ENCODE measurements at regions not wholly inside any gene's neighbourhood (a gene's known extent, or its start where the extent isn't known, plus 50 kb on each side); places are given as distances from the start of the nearest gene placed in this dataset.

DNA sequence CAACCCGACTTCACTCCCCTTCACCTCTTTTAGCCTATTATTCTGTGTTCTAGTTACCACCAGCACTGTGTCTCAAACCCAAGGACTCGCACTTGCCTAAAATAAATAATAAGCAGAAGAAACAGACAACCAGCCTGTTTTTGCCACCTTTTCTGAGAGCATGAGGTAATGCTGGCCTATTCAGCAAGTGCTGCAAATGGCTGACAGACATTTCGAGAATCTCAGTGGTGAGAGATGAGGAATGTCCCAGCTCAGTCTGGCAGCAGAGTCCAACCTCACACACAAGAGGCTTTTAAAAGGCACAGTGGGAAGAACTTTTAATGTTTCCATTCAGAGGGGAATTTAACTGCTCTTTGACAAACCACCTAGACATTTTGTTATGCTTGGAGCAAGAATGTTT is 143.3 kb upstream of the GMNC start:
- H3K9me3 ChIP-seq (ENCODE audit: control insufficient read depth in 2 of 2, low read length in 2 of 2) = no peaks in the 10 kb centered on the region
- ATAC-seq (ENCODE audit: low read depth in 2 of 2) = no peak
- peak overlapping the region in 1 of 4 donors; percentile 38 for H3K4me3 Mint-ChIP-seq
- no peaks in the 10 kb centered on the region for H3K36me3 Mint-ChIP-seq
- no peaks in the 10 kb centered on the region for H3K4me1 Mint-ChIP-seq
- no peaks in the 10 kb centered on the region for H3K4me1 ChIP-seq (ENCODE audit: control insufficient read depth, insufficient read depth, low read length, poor library complexity, severe bottlenecking)
- no peaks in the 10 kb centered on the region for H3K27me3 ChIP-seq (ENCODE audit: control insufficient read depth, insufficient read depth, low read length)
- H3K9me3 Mint-ChIP-seq = peaks cover 0 to 5% (median 1%) of the 10 kb centered on the region in 7 donors
- H3K27ac Mint-ChIP-seq = no peak overlapping the region
- no peak overlapping the region for H3K27ac ChIP-seq (ENCODE audit: insufficient read depth, low read length, poor library complexity, severe bottlenecking)
- H3K36me3 ChIP-seq (ENCODE audit: control insufficient read depth, insufficient read depth, low read length) = no peaks in the 10 kb centered on the region
- DNase-seq = no peak
- H3K4me3 ChIP-seq (ENCODE audit: low read depth, low read length) = no peak overlapping the region
- H3K27me3 Mint-ChIP-seq = no peaks in the 10 kb centered on the region

GRCh38 chr3:191003742-191004141 is 141.2 kb upstream of the GMNC start:
- no peaks in the 10 kb centered on the region for H3K27me3 Mint-ChIP-seq
- H3K4me1 Mint-ChIP-seq = no peaks in the 10 kb centered on the region
- H3K9me3 Mint-ChIP-seq = peaks cover 0 to 5% (median 0%) of the 10 kb centered on the region in 7 donors
- Histone ChIP-seq H3K36me3 (ENCODE audit: control insufficient read depth, insufficient read depth, low read length) (no peaks in the 10 kb centered on the region), H3K4me1 (ENCODE audit: control insufficient read depth, insufficient read depth, low read length, poor library complexity, severe bottlenecking) (no peaks in the 10 kb centered on the region), H3K27me3 (ENCODE audit: control insufficient read depth, insufficient read depth, low read length) (no peaks in the 10 kb centered on the region), H3K4me3 (ENCODE audit: low read depth, low read length) (no peak overlapping the region), H3K9me3 (ENCODE audit: control insufficient read depth in 2 of 2, low read length in 2 of 2) (no peaks in the 10 kb centered on the region), H3K27ac (ENCODE audit: insufficient read depth, low read length, poor library complexity, severe bottlenecking) (no peak overlapping the region)
- no peak overlapping the region for H3K4me3 Mint-ChIP-seq
- DNase-seq (no peak), ATAC-seq (ENCODE audit: low read depth in 2 of 2) (no peak)
- H3K36me3 Mint-ChIP-seq = no peaks in the 10 kb centered on the region
- no peak overlapping the region for H3K27ac Mint-ChIP-seq

DNA sequence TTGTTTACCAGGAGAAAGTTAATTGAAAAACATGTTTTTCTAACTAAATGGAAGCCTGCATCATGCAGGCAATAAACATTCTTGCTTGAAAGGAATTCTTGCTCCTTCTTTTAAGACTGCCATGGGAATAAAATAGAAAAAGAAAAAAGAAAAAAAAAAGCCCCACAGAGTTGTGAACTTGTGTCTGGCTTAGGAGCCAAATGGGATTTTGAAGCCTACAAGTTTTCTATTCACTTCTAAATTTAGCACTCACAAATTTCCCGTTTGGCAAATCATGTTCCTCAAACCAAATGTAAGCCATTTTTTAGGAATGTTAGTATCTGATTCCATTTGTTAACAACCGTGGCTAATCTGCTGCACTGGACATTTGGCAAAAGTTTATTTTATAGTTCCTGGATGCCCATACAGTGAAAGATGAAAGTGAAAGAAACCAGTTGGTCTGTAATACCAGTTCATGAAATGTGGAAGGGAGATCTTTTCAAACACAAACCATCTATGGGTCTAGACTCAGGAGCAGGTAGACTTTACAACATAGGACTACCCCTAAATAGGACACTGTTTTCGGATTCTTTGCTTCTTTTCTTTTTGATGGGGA is 133.8 kb upstream of the GMNC start:
- no peak for ATAC-seq (ENCODE audit: low read depth in 2 of 2)
- Mint-ChIP-seq H3K27me3 (no peaks in the 10 kb centered on the region), H3K27ac (no peak overlapping the region), H3K4me3 (no peak overlapping the region), H3K4me1 (no peaks in the 10 kb centered on the region), H3K9me3 (peaks cover 0 to 4% (median 0%) of the 10 kb centered on the region in 7 donors), H3K36me3 (no peaks in the 10 kb centered on the region)
- no peak overlapping the region for H3K4me3 ChIP-seq (ENCODE audit: low read depth, low read length)
- H3K27ac ChIP-seq (ENCODE audit: insufficient read depth, low read length, poor library complexity, severe bottlenecking) = no peak overlapping the region
- no peaks in the 10 kb centered on the region for H3K36me3 ChIP-seq (ENCODE audit: control insufficient read depth, insufficient read depth, low read length)
- H3K9me3 ChIP-seq (ENCODE audit: control insufficient read depth in 2 of 2, low read length in 2 of 2) = no peaks in the 10 kb centered on the region
- H3K27me3 ChIP-seq (ENCODE audit: control insufficient read depth, insufficient read depth, low read length) = no peaks in the 10 kb centered on the region
- no peak for DNase-seq
- H3K4me1 ChIP-seq (ENCODE audit: control insufficient read depth, insufficient read depth, low read length, poor library complexity, severe bottlenecking) = no peaks in the 10 kb centered on the region

GRCh38 chr3:190995156-190995555 is 132.7 kb upstream of the GMNC start:
- Mint-ChIP-seq H3K4me3 (no peak overlapping the region), H3K27me3 (no peaks in the 10 kb centered on the region), H3K9me3 (peaks cover 0 to 4% (median 3%) of the 10 kb centered on the region in 7 donors), H3K4me1 (no peaks in the 10 kb centered on the region), H3K27ac (no peak overlapping the region), H3K36me3 (no peaks in the 10 kb centered on the region)
- ATAC-seq (ENCODE audit: low read depth in 2 of 2) = no peak
- Histone ChIP-seq H3K27ac (ENCODE audit: insufficient read depth, low read length, poor library complexity, severe bottlenecking) (no peak overlapping the region), H3K36me3 (ENCODE audit: control insufficient read depth, insufficient read depth, low read length) (no peaks in the 10 kb centered on the region), H3K9me3 (ENCODE audit: control insufficient read depth in 2 of 2, low read length in 2 of 2) (no peaks in the 10 kb centered on the region), H3K4me3 (ENCODE audit: low read depth, low read length) (no peak overlapping the region), H3K4me1 (ENCODE audit: control insufficient read depth, insufficient read depth, low read length, poor library complexity, severe bottlenecking) (no peaks in the 10 kb centered on the region), H3K27me3 (ENCODE audit: control insufficient read depth, insufficient read depth, low read length) (no peaks in the 10 kb centered on the region)
- DNase-seq = no peak

GRCh38 chr3:190990898-190991297 is 128.4 kb upstream of the GMNC start:
- no peak overlapping the region for H3K27ac Mint-ChIP-seq
- no peaks in the 10 kb centered on the region for H3K4me1 Mint-ChIP-seq
- no peaks in the 10 kb centered on the region for H3K36me3 Mint-ChIP-seq
- H3K4me3 Mint-ChIP-seq = no peak overlapping the region
- DNase-seq (no peak), ATAC-seq (ENCODE audit: low read depth in 2 of 2) (no peak)
- peaks cover 0 to 9% of the 10 kb centered on the region in 2 experiments for H3K9me3 ChIP-seq (ENCODE audit: control insufficient read depth in 2 of 2, low read length in 2 of 2)
- H3K9me3 Mint-ChIP-seq = peaks cover 5 to 21% (median 13%) of the 10 kb centered on the region in 7 donors
- H3K4me3 ChIP-seq (ENCODE audit: low read depth, low read length) = no peak overlapping the region
- H3K27me3 Mint-ChIP-seq = no peaks in the 10 kb centered on the region
- H3K4me1 ChIP-seq (ENCODE audit: control insufficient read depth, insufficient read depth, low read length, poor library complexity, severe bottlenecking) = no peaks in the 10 kb centered on the region
- no peaks in the 10 kb centered on the region for H3K36me3 ChIP-seq (ENCODE audit: control insufficient read depth, insufficient read depth, low read length)
- no peak overlapping the region for H3K27ac ChIP-seq (ENCODE audit: insufficient read depth, low read length, poor library complexity, severe bottlenecking)
- no peaks in the 10 kb centered on the region for H3K27me3 ChIP-seq (ENCODE audit: control insufficient read depth, insufficient read depth, low read length)

- no peaks in the 10 kb centered on the region for H3K36me3 Mint-ChIP-seq
- no peak overlapping the region for H3K27ac Mint-ChIP-seq
These were observed 126.7 kb upstream of the GMNC start for GRCh38 chr3:190989218-190989617.

DNA sequence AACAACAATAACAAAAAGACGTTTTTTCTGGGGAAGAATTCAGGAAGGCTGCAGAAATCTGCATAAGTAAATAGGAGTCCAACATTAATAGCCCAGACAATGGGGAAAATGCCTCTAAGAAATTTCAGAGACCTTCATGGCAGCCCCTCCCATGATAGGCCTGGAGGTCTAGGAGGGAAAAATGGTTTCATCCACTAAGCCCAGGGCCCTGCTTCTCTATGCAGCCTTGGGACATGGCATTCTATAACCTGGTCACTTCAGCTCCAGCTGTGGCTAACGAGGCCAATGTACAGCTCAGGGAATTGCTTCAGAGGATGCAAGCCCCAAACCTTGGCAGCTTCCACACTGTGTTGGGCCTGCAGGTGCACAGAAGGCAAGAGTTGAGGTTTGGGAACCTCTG is 125.6 kb upstream of the GMNC start:
- H3K27ac Mint-ChIP-seq = no peak overlapping the region
- ATAC-seq (ENCODE audit: low read depth in 2 of 2) = no peak

More at GRCh38 chr3:190989218-190989617, 126.7 kb upstream of the GMNC start:
- H3K4me1 ChIP-seq (ENCODE audit: control insufficient read depth, insufficient read depth, low read length, poor library complexity, severe bottlenecking) = no peaks in the 10 kb centered on the region
- no peaks in the 10 kb centered on the region for H3K4me1 Mint-ChIP-seq
- no peak overlapping the region for H3K4me3 ChIP-seq (ENCODE audit: low read depth, low read length)
- no peaks in the 10 kb centered on the region for H3K27me3 Mint-ChIP-seq
- peaks cover 8 to 24% (median 15%) of the 10 kb centered on the region in 7 donors for H3K9me3 Mint-ChIP-seq
- H3K27me3 ChIP-seq (ENCODE audit: control insufficient read depth, insufficient read depth, low read length) = no peaks in the 10 kb centered on the region
- no peaks in the 10 kb centered on the region for H3K36me3 ChIP-seq (ENCODE audit: control insufficient read depth, insufficient read depth, low read length)
- H3K4me3 Mint-ChIP-seq = no peak overlapping the region
- peaks cover 0 to 9% of the 10 kb centered on the region in 2 experiments for H3K9me3 ChIP-seq (ENCODE audit: control insufficient read depth in 2 of 2, low read length in 2 of 2)
- DNase-seq (no peak), ATAC-seq (ENCODE audit: low read depth in 2 of 2) (no peak)
- H3K27ac ChIP-seq (ENCODE audit: insufficient read depth, low read length, poor library complexity, severe bottlenecking) = no peak overlapping the region

DNA sequence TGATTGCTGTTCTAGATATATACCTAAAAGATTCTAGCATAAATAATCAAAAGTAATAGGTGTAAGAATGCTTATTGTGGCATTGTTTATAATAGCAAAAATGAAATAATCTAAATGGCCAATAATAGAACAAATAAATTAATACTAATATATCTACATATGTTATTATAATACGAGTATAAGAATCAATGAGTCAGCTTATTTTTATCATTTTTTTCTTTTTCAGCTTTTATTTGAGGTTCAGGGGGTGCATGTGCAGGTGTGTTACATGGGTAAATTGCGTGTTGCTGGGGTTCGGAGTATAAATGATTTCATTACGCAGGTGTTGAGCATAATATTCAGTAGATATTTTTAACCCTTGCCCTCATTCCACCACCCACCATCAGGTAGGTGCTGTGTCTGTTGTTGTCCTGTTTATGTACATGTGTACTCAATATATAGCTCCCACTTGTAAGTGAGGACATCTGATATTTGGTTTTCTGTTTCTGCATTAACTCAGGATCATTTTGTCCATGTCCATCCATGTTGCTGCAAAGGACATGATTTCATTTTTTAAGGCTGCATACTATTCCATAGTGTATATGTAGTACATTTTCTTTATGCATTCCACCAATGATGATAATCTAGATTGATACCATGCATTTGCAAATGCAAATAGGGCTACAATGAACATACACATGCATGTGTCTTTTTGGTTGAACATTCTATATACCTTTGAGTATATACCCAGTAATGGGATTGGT is 122.2 kb upstream of the GMNC start:
- H3K27me3 ChIP-seq (ENCODE audit: control insufficient read depth, insufficient read depth, low read length) = no peaks in the 10 kb centered on the region
- H3K27ac Mint-ChIP-seq = no peak overlapping the region
- no peak overlapping the region for H3K27ac ChIP-seq (ENCODE audit: insufficient read depth, low read length, poor library complexity, severe bottlenecking)
- peaks cover 7 to 24% (median 15%) of the 10 kb centered on the region in 7 donors for H3K9me3 Mint-ChIP-seq
- ATAC-seq (ENCODE audit: low read depth in 2 of 2) (no peak), DNase-seq (no peak)
- H3K4me3 ChIP-seq (ENCODE audit: low read depth, low read length) = no peak overlapping the region
- no peaks in the 10 kb centered on the region for H3K4me1 Mint-ChIP-seq
- H3K4me3 Mint-ChIP-seq = no peak overlapping the region
- no peaks in the 10 kb centered on the region for H3K4me1 ChIP-seq (ENCODE audit: control insufficient read depth, insufficient read depth, low read length, poor library complexity, severe bottlenecking)
- peaks cover 0 to 9% of the 10 kb centered on the region in 2 experiments for H3K9me3 ChIP-seq (ENCODE audit: control insufficient read depth in 2 of 2, low read length in 2 of 2)
- no peaks in the 10 kb centered on the region for H3K36me3 ChIP-seq (ENCODE audit: control insufficient read depth, insufficient read depth, low read length)
- no peaks in the 10 kb centered on the region for H3K27me3 Mint-ChIP-seq
- H3K36me3 Mint-ChIP-seq = no peaks in the 10 kb centered on the region

More for the DNA sequence above, 125.6 kb upstream of the GMNC start:
- peaks cover 7 to 24% (median 15%) of the 10 kb centered on the region in 7 donors for H3K9me3 Mint-ChIP-seq
- Histone ChIP-seq H3K36me3 (ENCODE audit: control insufficient read depth, insufficient read depth, low read length) (no peaks in the 10 kb centered on the region), H3K4me1 (ENCODE audit: control insufficient read depth, insufficient read depth, low read length, poor library complexity, severe bottlenecking) (no peaks in the 10 kb centered on the region), H3K4me3 (ENCODE audit: low read depth, low read length) (no peak overlapping the region), H3K27ac (ENCODE audit: insufficient read depth, low read length, poor library complexity, severe bottlenecking) (no peak overlapping the region), H3K9me3 (ENCODE audit: control insufficient read depth in 2 of 2, low read length in 2 of 2) (peaks cover 0 to 9% of the 10 kb centered on the region in 2 experiments), H3K27me3 (ENCODE audit: control insufficient read depth, insufficient read depth, low read length) (no peaks in the 10 kb centered on the region)
- no peak for DNase-seq
- H3K27me3 Mint-ChIP-seq = no peaks in the 10 kb centered on the region
- no peaks in the 10 kb centered on the region for H3K4me1 Mint-ChIP-seq
- H3K36me3 Mint-ChIP-seq = no peaks in the 10 kb centered on the region
- no peak overlapping the region for H3K4me3 Mint-ChIP-seq

All from CD4-positive, CD25-positive, alpha-beta regulatory T cell (primary cell).